ENCODE measurements at regions not wholly inside any gene's neighbourhood (a gene's known extent, or its start where the extent isn't known, plus 50 kb on each side); places are given as distances from the start of the nearest gene placed in this dataset.
"Not testable (repeated sequence)": the region's sequence is repeated elsewhere in the genome, so short reads cannot be mapped to it uniquely, and the experiment has no call there.

DNA sequence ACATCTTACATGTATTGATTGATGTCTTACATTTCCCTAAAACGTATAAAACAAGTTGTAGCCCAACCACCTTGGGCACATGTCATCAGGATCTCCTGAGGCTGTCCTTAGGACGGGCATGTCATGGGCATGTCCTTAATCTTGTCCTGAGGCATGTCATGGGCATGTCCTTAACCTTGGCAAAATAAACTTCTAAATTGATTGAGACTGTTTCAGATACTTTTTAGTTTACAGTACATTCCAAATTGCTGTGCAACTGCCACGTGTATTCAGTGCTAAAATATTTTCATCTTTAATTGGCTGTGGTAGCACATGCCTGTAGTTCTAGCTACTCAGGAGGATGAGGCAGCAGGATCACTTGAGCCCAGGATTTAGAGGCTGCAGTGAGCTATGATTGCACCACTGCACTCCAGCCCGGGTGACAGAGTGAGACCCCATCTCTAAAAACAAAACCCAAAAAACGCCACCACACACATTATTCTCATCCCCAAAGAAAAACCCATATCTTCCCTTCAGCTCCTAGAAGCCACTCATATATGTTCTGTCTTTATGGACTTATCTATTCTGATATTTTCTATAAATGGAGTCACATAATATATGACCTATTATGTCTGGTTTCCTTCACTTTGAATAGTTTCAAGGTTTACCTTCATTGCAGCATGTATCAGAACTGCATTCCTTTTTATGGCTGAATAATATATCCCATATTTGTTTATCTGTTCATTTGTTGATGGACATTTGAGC lies 96.0 kb upstream of the BTG3 start:
- peaks cover 0 to 3% of the 10 kb centered on the region in 2 donors for H3K9me3 ChIP-seq
- 52 to 58% methylated on average over 3 to 5 of the region's 5 CpGs for WGBS, 2 donors (ENCODE audit: low coverage in 1 of 2)
- H3K27me3 ChIP-seq = no peaks in the 10 kb centered on the region
- no peak overlapping the region for H3K4me3 ChIP-seq
- in situ Hi-C loops (cut with MboI; ENCODE audit: low pct_ligation_motif_present in 1 of 4, low pct_unique_long_range_greater_than_20kb in 1 of 4, low sequenced_read_pairs in 3 of 4) (no loop called here), intact Hi-C loops (cut with DNase I; ENCODE audit: low total_unique reads) (no loop called here)
- no peaks in the 10 kb centered on the region for H3K4me1 ChIP-seq
- no peak for DNase-seq
- H3K36me3 ChIP-seq = no peaks in the 10 kb centered on the region
- H3K27ac ChIP-seq = no peak overlapping the region
- TF ChIP-seq POLR2A (IDR thresholded peaks at IDR 0.05) = no peak
- TF ChIP-seq, protein P1, sequence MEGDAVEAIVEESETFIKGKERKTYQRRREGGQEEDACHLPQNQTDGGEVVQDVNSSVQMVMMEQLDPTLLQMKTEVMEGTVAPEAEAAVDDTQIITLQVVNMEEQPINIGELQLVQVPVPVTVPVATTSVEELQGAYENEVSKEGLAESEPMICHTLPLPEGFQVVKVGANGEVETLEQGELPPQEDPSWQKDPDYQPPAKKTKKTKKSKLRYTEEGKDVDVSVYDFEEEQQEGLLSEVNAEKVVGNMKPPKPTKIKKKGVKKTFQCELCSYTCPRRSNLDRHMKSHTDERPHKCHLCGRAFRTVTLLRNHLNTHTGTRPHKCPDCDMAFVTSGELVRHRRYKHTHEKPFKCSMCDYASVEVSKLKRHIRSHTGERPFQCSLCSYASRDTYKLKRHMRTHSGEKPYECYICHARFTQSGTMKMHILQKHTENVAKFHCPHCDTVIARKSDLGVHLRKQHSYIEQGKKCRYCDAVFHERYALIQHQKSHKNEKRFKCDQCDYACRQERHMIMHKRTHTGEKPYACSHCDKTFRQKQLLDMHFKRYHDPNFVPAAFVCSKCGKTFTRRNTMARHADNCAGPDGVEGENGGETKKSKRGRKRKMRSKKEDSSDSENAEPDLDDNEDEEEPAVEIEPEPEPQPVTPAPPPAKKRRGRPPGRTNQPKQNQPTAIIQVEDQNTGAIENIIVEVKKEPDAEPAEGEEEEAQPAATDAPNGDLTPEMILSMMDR (IDR thresholded peaks at IDR 0.05) = no peak
- TF ChIP-seq POLR2AphosphoS5 (IDR thresholded peaks at IDR 0.05) = no peak
- no peak for TF ChIP-seq EP300 (IDR thresholded peaks at IDR 0.05; ENCODE audit: low read depth)

DNA sequence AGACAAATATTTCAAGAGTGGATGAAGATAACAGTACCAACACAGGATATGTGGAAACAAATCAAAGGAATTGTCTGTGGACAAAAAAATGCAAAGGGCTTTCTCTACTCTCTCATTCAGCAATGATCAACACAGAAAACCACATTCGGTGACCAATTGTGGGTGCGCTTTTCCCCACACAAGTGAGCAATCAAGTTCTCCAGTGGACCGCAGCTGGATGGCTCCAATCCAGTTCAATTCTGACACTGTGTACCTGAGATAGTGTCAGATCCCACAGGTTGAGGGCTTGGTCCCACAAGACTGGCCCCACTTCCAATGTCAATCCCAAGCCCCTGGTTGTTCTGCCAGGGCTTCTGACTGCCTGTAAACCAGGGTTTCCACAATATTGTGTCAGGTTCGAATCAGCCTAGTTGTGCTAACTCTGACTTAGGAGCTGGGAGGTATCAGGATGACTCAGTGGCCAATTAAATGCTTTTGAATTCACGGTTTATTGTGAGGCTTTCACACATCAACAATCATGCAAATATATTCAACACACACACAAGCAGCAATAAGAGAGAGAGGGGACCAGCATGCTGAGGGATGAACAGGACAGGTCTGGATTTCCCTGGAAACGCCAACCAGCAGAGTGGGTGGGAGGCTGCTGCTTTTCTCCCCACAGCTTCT lies 87.0 kb upstream of the BTG3 start:
- TF ChIP-seq, protein P1 (IDR thresholded peaks at IDR 0.05) = no peak
- TF ChIP-seq POLR2A (IDR thresholded peaks at IDR 0.05) = no peak
- no peak for TF ChIP-seq EP300 (IDR thresholded peaks at IDR 0.05; ENCODE audit: low read depth)
- TF ChIP-seq POLR2AphosphoS5 (IDR thresholded peaks at IDR 0.05) = no peak
- in situ Hi-C loops (cut with MboI; ENCODE audit: low pct_ligation_motif_present in 1 of 4, low pct_unique_long_range_greater_than_20kb in 1 of 4, low sequenced_read_pairs in 3 of 4) = loop anchor here in 1 of 4 donors (25.0 kb wide), 1 partner anchor 213 kb away; no protein-coding TSS in a partner anchor

DNA sequence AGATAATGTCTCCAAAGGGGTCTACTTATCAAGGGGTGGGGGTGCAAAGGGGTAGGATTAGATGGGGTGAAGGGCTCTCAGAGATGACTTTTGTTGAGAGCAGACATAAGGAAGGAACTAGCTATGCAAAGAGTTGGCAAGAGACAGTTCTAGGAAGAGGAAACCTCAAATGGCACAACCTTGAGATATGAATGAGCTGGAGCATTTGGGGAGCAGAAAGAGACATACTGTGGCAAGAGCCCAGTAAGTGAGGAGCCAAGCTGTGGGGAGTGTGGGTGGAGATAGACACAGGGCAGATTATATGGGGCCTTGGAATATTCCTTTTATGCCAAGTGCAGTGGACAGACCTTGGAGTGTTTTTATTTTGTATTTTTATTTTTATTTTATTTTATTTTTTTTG lies 84.8 kb upstream of the BTG3 start:
- intact Hi-C loops (cut with DNase I; ENCODE audit: low total_unique reads) (no loop called here), in situ Hi-C loops (cut with MboI; ENCODE audit: low pct_ligation_motif_present in 1 of 4, low pct_unique_long_range_greater_than_20kb in 1 of 4, low sequenced_read_pairs in 3 of 4) (loop anchor here in 1 of 4 donors (25.0 kb wide), 1 partner anchor 215 kb away; no protein-coding TSS in a partner anchor)
- H3K4me3 ChIP-seq = no peak overlapping the region
- no peaks in the 10 kb centered on the region for H3K36me3 ChIP-seq
- H3K9me3 ChIP-seq = no peaks in the 10 kb centered on the region
- no peak for DNase-seq
- no peaks in the 10 kb centered on the region for H3K4me1 ChIP-seq
- no peak overlapping the region for H3K27ac ChIP-seq
- no peaks in the 10 kb centered on the region for H3K27me3 ChIP-seq
- no peak for TF ChIP-seq POLR2A (IDR thresholded peaks at IDR 0.05)
- TF ChIP-seq POLR2AphosphoS5 (IDR thresholded peaks at IDR 0.05) = no peak
- TF ChIP-seq, protein P1 (IDR thresholded peaks at IDR 0.05) = no peak
- no peak for TF ChIP-seq EP300 (IDR thresholded peaks at IDR 0.05; ENCODE audit: low read depth)

More for the DNA sequence above, 87.0 kb upstream of the BTG3 start:
- Histone ChIP-seq H3K27me3 (no peaks in the 10 kb centered on the region), H3K4me3 (no peak overlapping the region), H3K36me3 (no peaks in the 10 kb centered on the region), H3K27ac (no peak overlapping the region), H3K4me1 (no peaks in the 10 kb centered on the region), H3K9me3 (no peaks in the 10 kb centered on the region)
- no peak for DNase-seq
- intact Hi-C loops (cut with DNase I; ENCODE audit: low total_unique reads) = no loop called here
- 77 to 100% methylated on average over 1 to 6 of the region's 6 CpGs for WGBS, 2 donors (ENCODE audit: low coverage in 1 of 2)

DNA sequence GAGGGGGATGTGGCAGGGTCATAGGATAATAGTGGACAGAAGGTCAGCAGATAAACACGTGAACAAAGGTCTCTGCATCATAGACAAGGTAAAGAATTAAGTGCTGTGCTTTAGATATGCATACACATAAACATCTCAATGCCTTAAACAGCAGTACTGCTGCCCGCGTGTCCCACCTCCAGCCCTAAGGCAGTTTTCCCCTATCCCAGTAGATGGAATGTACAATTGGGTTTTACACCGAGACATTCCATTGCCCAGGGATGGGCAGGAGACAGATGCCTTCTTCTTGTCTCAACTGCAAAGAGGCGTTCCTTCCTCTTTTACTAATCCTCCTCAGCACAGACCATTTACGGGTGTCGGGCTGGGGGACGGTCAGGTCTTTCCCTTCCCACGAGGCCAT lies 81.7 kb upstream of the BTG3 start:
- H3K9me3 ChIP-seq; H3K36me3 ChIP-seq; H3K4me1 ChIP-seq; H3K4me3 ChIP-seq; H3K27me3 ChIP-seq; DNase-seq; intact Hi-C loops (cut with DNase I; ENCODE audit: low total_unique reads); H3K27ac ChIP-seq: not testable (repeated sequence)
- 77 to 88% methylated on average over 5 to 9 of the region's 9 CpGs for WGBS, 2 donors (ENCODE audit: low coverage in 1 of 2)
- in situ Hi-C loops (cut with MboI; ENCODE audit: low pct_ligation_motif_present in 1 of 4, low pct_unique_long_range_greater_than_20kb in 1 of 4, low sequenced_read_pairs in 3 of 4) = loop anchor here in 1 of 4 donors (25.0 kb wide), 1 partner anchor 218 kb away; no protein-coding TSS in a partner anchor

All from transverse colon (tissue), 4 donors.